Astrocyte (in vitro differentiated cells and primary cell): ENCODE measurements at regions not wholly inside any gene's neighbourhood (a gene's known extent, or its start where the extent isn't known, plus 50 kb on each side); places are given as distances from the start of the nearest gene placed in this dataset.

Source experiments
- CTCF ChIP-seq: IDR thresholded peaks from 2 replicates; pipeline ENCODE4 v1.5.1; 2011; ENCODE audit warnings: low read depth, mild to moderate bottlenecking, inconsistent platforms, low read length, moderate library complexity; ENCODE audit not compliant: insufficient read depth
- EZH2 ChIP-seq: IDR thresholded peaks from 2 replicates; pipeline ENCODE4 v1.6.1; 2012; ENCODE audit warnings: mild to moderate bottlenecking, low read length, inconsistent platforms; ENCODE audit not compliant: insufficient read depth

DNA sequence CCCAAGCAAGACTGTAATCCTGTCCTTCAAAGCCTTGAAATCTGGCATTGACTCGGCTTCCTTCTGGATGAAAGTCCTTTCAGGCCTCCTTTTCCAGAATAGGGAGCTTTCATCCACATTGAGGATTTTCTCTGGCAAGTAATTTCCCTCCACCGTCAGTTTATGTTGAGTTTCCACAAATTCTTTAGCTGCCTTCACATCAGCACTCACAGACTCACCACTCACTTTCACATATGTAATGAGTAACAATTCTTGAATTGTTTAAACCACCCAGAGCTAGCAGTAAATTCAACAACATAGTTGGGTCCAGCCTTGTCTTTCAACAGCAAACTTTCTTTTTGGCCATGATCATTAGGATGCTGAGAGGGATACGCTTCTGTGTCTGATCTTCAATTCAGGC lies 84.3 kb upstream of the PRDM11 start:
- TF ChIP-seq CTCF: no peak
- TF ChIP-seq EZH2: no peak
